H1 (cell line): ENCODE measurements at regions not wholly inside any gene's neighbourhood (a gene's known extent, or its start where the extent isn't known, plus 50 kb on each side); places are given as distances from the start of the nearest gene placed in this dataset.

Source experiments
- EP300 ChIP-seq, 2 experiments: IDR thresholded peaks; 1 replicate in 1 of 2; 2 replicates in 1 of 2; pipeline ENCODE4 v1.6.1; 2011 to 2012; ENCODE audit warnings: low read depth in 2 of 2, low read length in 2 of 2, mild to moderate bottlenecking in 2 of 2, borderline replicate concordance in 1 of 2, inconsistent platforms in 1 of 2, moderate library complexity in 1 of 2
- EZH2 ChIP-seq: fragments of 200-600 bp; sonication (generic); IDR thresholded peaks from 2 replicates; pipeline ENCODE4 v1.7.1; 2012; ENCODE audit warnings: low read depth, mild to moderate bottlenecking, moderate library complexity, low read length, inconsistent platforms; ENCODE audit not compliant: severe bottlenecking
- JUND ChIP-seq: IDR thresholded peaks from 2 replicates; pipeline ENCODE4 v1.6.1; 2011; ENCODE audit warnings: mild to moderate bottlenecking, improper control_type of control experiment, low read length
- KDM1A ChIP-seq: fragments of 200-600, 300-600 bp; sonication (generic); IDR thresholded peaks from 2 replicates; pipeline ENCODE4 v1.7.1; 2016; ENCODE audit warnings: mild to moderate bottlenecking, low read length, borderline replicate concordance
- KDM4A ChIP-seq: IDR thresholded peaks from one replicate; pipeline ENCODE4 v1.7.1; 2012; ENCODE audit warnings: low read depth, mild to moderate bottlenecking, moderate library complexity, low read length, inconsistent platforms; ENCODE audit not compliant: severe bottlenecking
- RFX5 ChIP-seq: IDR thresholded peaks from 2 replicates; pipeline ENCODE4 v1.6.1; 2011; ENCODE audit warnings: low read depth, low read length, improper control_type of control experiment, borderline replicate concordance
- RNF2 ChIP-seq: fragments of 200-900, 300-1000 bp; sonication (generic); IDR thresholded peaks from 2 replicates; pipeline ENCODE4 v1.7.1; 2016; ENCODE audit warnings: borderline replicate concordance, low read depth, mild to moderate bottlenecking, antibody characterized with exemption, low read length; ENCODE audit not compliant: poor library complexity, severe bottlenecking; ENCODE audit errors: missing control alignments
- RXRA ChIP-seq: IDR thresholded peaks from 2 replicates; pipeline ENCODE4 v1.6.1; 2011; ENCODE audit warnings: low read depth, mild to moderate bottlenecking, low read length, moderate library complexity; ENCODE audit not compliant: insufficient read depth
- TEAD4 ChIP-seq: IDR thresholded peaks from 2 replicates; pipeline ENCODE4 v1.6.1; 2012; ENCODE audit warnings: low read depth, low read length, inconsistent platforms, mixed read lengths
- YY1 ChIP-seq: IDR thresholded peaks from 2 replicates; pipeline ENCODE4 v1.6.1; 2011; ENCODE audit warnings: low read depth, mild to moderate bottlenecking, low read length
- TF ChIP-seq, protein P1 (sequence below), 3 experiments: IDR thresholded peaks; 1 replicate in 2 of 3; 2 replicates in 1 of 3; pipeline versions ENCODE4 v1.5.1 to v1.6.1; 2011; ENCODE audit warnings: low read length in 3 of 3, mild to moderate bottlenecking in 3 of 3, inconsistent platforms in 2 of 3, low read depth in 1 of 3, moderate library complexity in 1 of 3; ENCODE audit not compliant: insufficient read depth in 1 of 3; ENCODE audit errors: control extremely low read depth in 1 of 3
- TF ChIP-seq, protein P2 (sequence below): IDR thresholded peaks from 2 replicates; pipeline ENCODE4 v1.6.1; 2012; ENCODE audit warnings: inconsistent platforms
- TF ChIP-seq, protein P3 (sequence below): IDR thresholded peaks from 2 replicates; pipeline ENCODE4 v1.6.1; 2012; ENCODE audit warnings: low read length, inconsistent platforms

DNA sequence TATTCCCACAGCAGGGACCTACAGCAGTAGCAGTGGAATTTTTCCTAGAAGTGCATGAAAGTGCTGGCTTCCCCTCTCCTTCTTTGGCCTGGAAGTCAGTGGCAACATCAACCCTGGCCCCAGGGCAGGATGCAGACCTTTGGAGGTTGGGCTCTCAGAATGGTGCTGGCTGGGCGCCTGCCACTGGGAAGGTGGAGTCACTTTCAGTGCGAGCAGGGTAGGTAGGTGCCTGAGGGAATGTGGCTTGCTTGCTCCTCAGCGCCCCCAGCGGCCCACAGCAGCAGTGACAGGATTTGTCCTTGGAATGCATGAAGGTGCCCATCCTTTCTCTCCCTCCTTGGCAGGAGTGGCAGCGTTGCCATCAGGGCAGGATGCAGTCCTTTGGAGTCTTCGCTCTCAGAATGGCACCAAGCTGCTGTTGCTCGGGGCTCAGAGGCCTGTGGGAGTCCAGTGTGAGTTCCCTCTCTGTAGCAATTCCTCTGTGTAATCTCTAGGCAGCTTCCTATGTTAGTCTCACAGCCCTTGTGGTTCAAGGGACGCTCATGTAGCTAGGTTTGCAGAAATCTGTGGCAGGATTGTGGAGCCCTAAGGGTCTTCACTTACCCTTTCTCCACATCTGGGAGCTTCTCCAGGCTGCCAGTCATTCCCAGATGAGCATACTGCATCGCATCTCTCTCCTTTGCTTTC is 354.4 kb upstream of the DACH1 start (continued):
- TF ChIP-seq, protein P1, sequence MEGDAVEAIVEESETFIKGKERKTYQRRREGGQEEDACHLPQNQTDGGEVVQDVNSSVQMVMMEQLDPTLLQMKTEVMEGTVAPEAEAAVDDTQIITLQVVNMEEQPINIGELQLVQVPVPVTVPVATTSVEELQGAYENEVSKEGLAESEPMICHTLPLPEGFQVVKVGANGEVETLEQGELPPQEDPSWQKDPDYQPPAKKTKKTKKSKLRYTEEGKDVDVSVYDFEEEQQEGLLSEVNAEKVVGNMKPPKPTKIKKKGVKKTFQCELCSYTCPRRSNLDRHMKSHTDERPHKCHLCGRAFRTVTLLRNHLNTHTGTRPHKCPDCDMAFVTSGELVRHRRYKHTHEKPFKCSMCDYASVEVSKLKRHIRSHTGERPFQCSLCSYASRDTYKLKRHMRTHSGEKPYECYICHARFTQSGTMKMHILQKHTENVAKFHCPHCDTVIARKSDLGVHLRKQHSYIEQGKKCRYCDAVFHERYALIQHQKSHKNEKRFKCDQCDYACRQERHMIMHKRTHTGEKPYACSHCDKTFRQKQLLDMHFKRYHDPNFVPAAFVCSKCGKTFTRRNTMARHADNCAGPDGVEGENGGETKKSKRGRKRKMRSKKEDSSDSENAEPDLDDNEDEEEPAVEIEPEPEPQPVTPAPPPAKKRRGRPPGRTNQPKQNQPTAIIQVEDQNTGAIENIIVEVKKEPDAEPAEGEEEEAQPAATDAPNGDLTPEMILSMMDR (IDR thresholded peaks at IDR 0.05; ENCODE audit: control extremely low read depth in 1 of 3, insufficient read depth in 1 of 3, low read depth in 1 of 3, low read length in 3 of 3): peak; percentile 71 to 100 (median 99)
- no peak for TF ChIP-seq RFX5
- peak; percentile 77 for TF ChIP-seq YY1
- TF ChIP-seq JUND: peak; percentile 42; the same call in 1 of the 2 replicates
- TF ChIP-seq TEAD4: peak; percentile 98
- TF ChIP-seq RNF2: no peak
- TF ChIP-seq KDM1A: no peak
- no peak for TF ChIP-seq EP300 (IDR thresholded peaks at IDR 0.05; ENCODE audit: borderline replicate concordance in 1 of 2, low read depth in 2 of 2, low read length in 2 of 2)
- TF ChIP-seq RXRA: no peak
- no peak for TF ChIP-seq EZH2
- TF ChIP-seq, protein P2, sequence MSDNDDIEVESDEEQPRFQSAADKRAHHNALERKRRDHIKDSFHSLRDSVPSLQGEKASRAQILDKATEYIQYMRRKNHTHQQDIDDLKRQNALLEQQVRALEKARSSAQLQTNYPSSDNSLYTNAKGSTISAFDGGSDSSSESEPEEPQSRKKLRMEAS: peak; percentile 48
- TF ChIP-seq, protein P3, sequence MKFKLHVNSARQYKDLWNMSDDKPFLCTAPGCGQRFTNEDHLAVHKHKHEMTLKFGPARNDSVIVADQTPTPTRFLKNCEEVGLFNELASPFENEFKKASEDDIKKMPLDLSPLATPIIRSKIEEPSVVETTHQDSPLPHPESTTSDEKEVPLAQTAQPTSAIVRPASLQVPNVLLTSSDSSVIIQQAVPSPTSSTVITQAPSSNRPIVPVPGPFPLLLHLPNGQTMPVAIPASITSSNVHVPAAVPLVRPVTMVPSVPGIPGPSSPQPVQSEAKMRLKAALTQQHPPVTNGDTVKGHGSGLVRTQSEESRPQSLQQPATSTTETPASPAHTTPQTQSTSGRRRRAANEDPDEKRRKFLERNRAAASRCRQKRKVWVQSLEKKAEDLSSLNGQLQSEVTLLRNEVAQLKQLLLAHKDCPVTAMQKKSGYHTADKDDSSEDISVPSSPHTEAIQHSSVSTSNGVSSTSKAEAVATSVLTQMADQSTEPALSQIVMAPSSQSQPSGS: 0 out of 2 replicates have a peak, but pooled peaks have one; percentile 40
- TF ChIP-seq KDM4A: no peak
